HepG2 (cell line): ENCODE measurements at regions not wholly inside any gene's neighbourhood (a gene's known extent, or its start where the extent isn't known, plus 50 kb on each side); places are given as distances from the start of the nearest gene placed in this dataset.

Experiments
- ATAC-seq: fragments of 200-7000 bp; cut with Tn5 transposase; 3 replicates; pipeline ENCODE4 v1.9.1; 2020; ENCODE audit warnings: mild to moderate bottlenecking, moderate library complexity
- BruUV-seq: library from RNA; stranded (reverse); fragments of 400-500 nt; replicated peaks from 2 replicates; lab custom pipeline; 2021; lab: Mats Ljungman, UMichigan
- CTCF ChIA-PET: fragments of 300-600 bp; formaldehyde crosslinking; extraction: SDS; loops from one replicate; lab custom pipeline; 2021; ENCODE audit warnings: low total read pairs, inconsistent platforms, low intra/inter-chr PET ratio; lab: Yijun Ruan, JAX
- POLR2A ChIA-PET: fragments of 350-600 bp; sonication (Branson Sonifier 250); formaldehyde crosslinking; loops from one replicate; lab custom pipeline; 2020; ENCODE audit warnings: antibody characterized with exemption, inconsistent platforms; lab: Yijun Ruan, JAX
- DNase-seq: peaks from one replicate; pipeline ENCODE4 v3.0.0-alpha.2; 2015; ENCODE audit warnings: low spot score
- FAIRE-seq: peaks from 3 replicates; lab custom pipeline; 2011; peaks lifted over from hg19 to GRCh38; lab: Jason Lieb, UNC
- H2AFZ ChIP-seq: one replicate; pipeline ENCODE4 v1.6.1; 2011; ENCODE audit warnings: low read length, inconsistent platforms
- H3K27ac ChIP-seq: fragments of 300-600 bp; 3 replicates; pipeline ENCODE4 v1.8.0; 2011; ENCODE audit warnings: mixed run types, mild to moderate bottlenecking, mixed read lengths, low read length, inconsistent platforms; ENCODE audit not compliant: insufficient read depth; ENCODE audit errors: extremely low read length
- H3K27me3 ChIP-seq, 2 experiments: fragments of 200-600 bp in 1 of 2; 2 replicates in 1 of 2; 3 replicates in 1 of 2; pipeline versions ENCODE4 v1.6.0 to v1.8.0; 2011; ENCODE audit warnings: low read length in 2 of 2, mild to moderate bottlenecking in 2 of 2, moderate library complexity in 2 of 2, inconsistent platforms in 1 of 2; ENCODE audit not compliant: insufficient read depth in 2 of 2, control insufficient read depth in 1 of 2
- H3K36me3 ChIP-seq, 2 experiments: fragments of 200-600 bp in 1 of 2; replicated peaks in 1 of 2; 2 replicates in 1 of 2; 3 replicates in 1 of 2; pipeline versions ENCODE4 v1.5.1 to v1.8.0; 2011; ENCODE audit warnings: low read length in 2 of 2, inconsistent platforms in 1 of 2; ENCODE audit not compliant: insufficient read depth in 2 of 2, control insufficient read depth in 1 of 2
- H3K4me1 ChIP-seq: 2 replicates; pipeline ENCODE4 v1.5.1; 2012; ENCODE audit warnings: low read length, inconsistent platforms; ENCODE audit not compliant: insufficient read depth
- H3K4me2 ChIP-seq: 2 replicates; pipeline ENCODE4 v1.6.0; 2011; ENCODE audit warnings: low read depth, low read length, inconsistent platforms
- H3K4me3 ChIP-seq, 3 experiments: fragments of 200-600 bp in 1 of 3; sonication (generic), shearing (Covaris generic) in 1 of 3; replicated peaks in 1 of 3; 2 replicates each; pipeline ENCODE4 v1.5.1; 2011 to 2016; ENCODE audit warnings: low read length in 3 of 3, inconsistent platforms in 2 of 3, low read depth in 2 of 3, mild to moderate bottlenecking in 2 of 3, control low read depth in 1 of 3, mixed read lengths in 1 of 3; ENCODE audit not compliant: insufficient read depth in 1 of 3
- H3K79me2 ChIP-seq: one replicate; pipeline ENCODE4 v1.6.1; 2011; ENCODE audit warnings: low read length, inconsistent platforms; ENCODE audit not compliant: insufficient read depth
- H3K9ac ChIP-seq: 2 replicates; pipeline ENCODE4 v1.6.0; 2011; ENCODE audit warnings: mild to moderate bottlenecking, low read depth, low read length, inconsistent platforms; ENCODE audit not compliant: insufficient read depth
- H3K9me3 ChIP-seq: 2 replicates; pipeline ENCODE4 v1.5.1; 2012; ENCODE audit warnings: mild to moderate bottlenecking, low read length
- H4K20me1 ChIP-seq: 2 replicates; pipeline ENCODE4 v1.6.0; 2011; ENCODE audit warnings: inconsistent platforms, mild to moderate bottlenecking, low read length, moderate library complexity; ENCODE audit not compliant: insufficient read depth
- CENPT ChIP-seq: sonication (generic); formaldehyde crosslinking; IDR thresholded peaks from 2 replicates; pipeline ENCODE4 v1.8.0; 2022; ENCODE audit warnings: low read depth, mild to moderate bottlenecking, moderate library complexity, missing genetic modification reagents
- MLLT10 ChIP-seq: sonication (generic); formaldehyde crosslinking; IDR thresholded peaks from 2 replicates; pipeline ENCODE4 v1.4.0; 2020; ENCODE audit warnings: missing genetic modification reagents
- NFRKB ChIP-seq: fragments of 450-650 bp; IDR thresholded peaks from 2 replicates; pipeline ENCODE4 v1.6.1; 2017
- PITX1 ChIP-seq: sonication (generic); formaldehyde crosslinking; IDR thresholded peaks from 2 replicates; pipeline ENCODE4 v1.5.1; 2020; ENCODE audit warnings: mild to moderate bottlenecking, missing genetic modification reagents
- PRPF4 ChIP-seq: fragments of 200-400 bp; formaldehyde crosslinking; IDR thresholded peaks from 2 replicates; pipeline ENCODE4 v1.6.1; 2016; ENCODE audit warnings: low read length, low read depth; ENCODE audit not compliant: poor library complexity, severe bottlenecking
- REPIN1 ChIP-seq: sonication (generic); formaldehyde crosslinking; IDR thresholded peaks from 2 replicates; pipeline ENCODE4 v1.8.0; 2022; ENCODE audit warnings: missing genetic modification reagents, low read depth, mild to moderate bottlenecking, borderline replicate concordance
- RFX3 ChIP-seq: IDR thresholded peaks from 2 replicates; pipeline ENCODE4 v1.6.1; 2016; ENCODE audit warnings: missing biosample characterization, missing genetic modification reagents
- SIX1 ChIP-seq: sonication (generic); formaldehyde crosslinking; IDR thresholded peaks from 2 replicates; pipeline ENCODE4 v1.4.0; 2020; ENCODE audit warnings: missing genetic modification reagents, borderline replicate concordance
- SMC3 ChIP-seq: IDR thresholded peaks from 2 replicates; pipeline ENCODE4 v1.6.1; 2011; ENCODE audit warnings: low read length, improper control_type of control experiment
- ZNF33B ChIP-seq: sonication (generic); formaldehyde crosslinking; IDR thresholded peaks from 2 replicates; pipeline ENCODE4 v1.5.1; 2020; ENCODE audit warnings: mild to moderate bottlenecking, missing genetic modification reagents
- ZNF567 ChIP-seq: sonication (generic); formaldehyde crosslinking; IDR thresholded peaks from 2 replicates; pipeline ENCODE4 v1.8.1; 2023; ENCODE audit warnings: mild to moderate bottlenecking, missing genetic modification reagents, borderline replicate concordance
- ZNF83 ChIP-seq: sonication (generic); formaldehyde crosslinking; IDR thresholded peaks from 2 replicates; pipeline ENCODE4 v1.4.0; 2020; ENCODE audit warnings: missing genetic modification reagents, mild to moderate bottlenecking, borderline replicate concordance
- WGBS: methylation state at CpG from one replicate; pipeline ENCODE4 v1.1.6; 2017; ENCODE audit warnings: low lambda C conversion rate; 5-methylcytosine and 5-hydroxymethylcytosine counted together
- in situ Hi-C: cut with HindIII; loops from 2 replicates; pipeline ENCODE4 v1.10.0; 2017; ENCODE audit warnings: low pct_unique_long_range_greater_than_20kb; ENCODE audit not compliant: extremely low pct_ligation_motif_present
- intact Hi-C: fragments of 100-400 bp; cut with micrococcal nuclease; formaldehyde crosslinking; loops from one replicate; pipeline ENCODE4 v1.10.0; 2022; ENCODE audit not compliant: unreplicated experiment
- TF ChIP-seq, protein P1 (sequence below): sonication (generic); formaldehyde crosslinking; IDR thresholded peaks from 2 replicates; pipeline ENCODE4 v1.5.1; 2020; ENCODE audit warnings: mild to moderate bottlenecking, missing genetic modification reagents, moderate library complexity

DNA sequence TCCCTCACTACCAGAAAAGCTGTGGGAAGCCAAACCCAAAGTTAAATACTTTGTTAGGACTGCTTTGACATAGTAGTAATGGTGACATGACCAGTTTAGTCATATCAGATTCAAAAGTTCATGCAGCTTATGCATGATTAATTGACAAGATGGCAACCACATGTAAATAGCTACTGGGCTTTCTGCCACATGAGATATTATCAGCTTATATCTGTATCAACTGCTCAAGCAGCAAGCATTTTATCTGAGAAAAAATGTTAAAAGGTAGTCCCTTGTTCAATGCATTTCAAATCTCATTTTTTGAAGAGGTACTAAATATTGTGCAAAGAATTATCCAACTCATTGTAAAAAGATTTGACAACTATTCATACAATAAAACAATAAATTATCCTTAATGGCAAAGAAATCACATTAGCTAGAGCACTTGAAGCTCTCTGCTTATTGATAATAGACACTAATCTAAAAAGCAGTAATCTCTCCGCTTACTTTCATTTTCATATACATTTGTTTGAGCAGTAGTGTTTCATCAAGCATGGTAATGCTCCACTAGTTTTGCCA, 993.6 kb upstream of the NXPH2 start:
- no peaks in the 10 kb centered on the region for H4K20me1 ChIP-seq
- H3K4me2 ChIP-seq, result no peak overlapping the region
- no peak overlapping the region for H2AFZ ChIP-seq
- no peaks in the 10 kb centered on the region for H3K36me3 ChIP-seq
- DNase-seq (no peak), ATAC-seq (no peak), FAIRE-seq (no peak)
- intact Hi-C loops, result no loop called here
- no peaks in the 10 kb centered on the region for H3K4me1 ChIP-seq
- CTCF ChIA-PET, result no interaction called here
- no TSS peak for BruUV-seq
- no peak overlapping the region for H3K4me3 ChIP-seq
- 58% methylated on average over 1 of the region's 1 CpG for WGBS
- POLR2A ChIA-PET, result no interaction called here
- H3K27ac ChIP-seq, result no peak overlapping the region
- TF ChIP-seq SMC3 (no peak), NFRKB (no peak), CENPT (CRISPR knock-in tag) (no peak), REPIN1 (no peak), PITX1 (CRISPR knock-in tag) (no peak), RFX3 (CRISPR knock-in tag) (no peak), PRPF4 (no peak), SIX1 (CRISPR knock-in tag) (no peak), MLLT10 (CRISPR knock-in tag) (no peak), ZNF567 (CRISPR knock-in tag) (no peak), ZNF33B (no peak), ZNF83 (no peak)
- TF ChIP-seq, protein P1, sequence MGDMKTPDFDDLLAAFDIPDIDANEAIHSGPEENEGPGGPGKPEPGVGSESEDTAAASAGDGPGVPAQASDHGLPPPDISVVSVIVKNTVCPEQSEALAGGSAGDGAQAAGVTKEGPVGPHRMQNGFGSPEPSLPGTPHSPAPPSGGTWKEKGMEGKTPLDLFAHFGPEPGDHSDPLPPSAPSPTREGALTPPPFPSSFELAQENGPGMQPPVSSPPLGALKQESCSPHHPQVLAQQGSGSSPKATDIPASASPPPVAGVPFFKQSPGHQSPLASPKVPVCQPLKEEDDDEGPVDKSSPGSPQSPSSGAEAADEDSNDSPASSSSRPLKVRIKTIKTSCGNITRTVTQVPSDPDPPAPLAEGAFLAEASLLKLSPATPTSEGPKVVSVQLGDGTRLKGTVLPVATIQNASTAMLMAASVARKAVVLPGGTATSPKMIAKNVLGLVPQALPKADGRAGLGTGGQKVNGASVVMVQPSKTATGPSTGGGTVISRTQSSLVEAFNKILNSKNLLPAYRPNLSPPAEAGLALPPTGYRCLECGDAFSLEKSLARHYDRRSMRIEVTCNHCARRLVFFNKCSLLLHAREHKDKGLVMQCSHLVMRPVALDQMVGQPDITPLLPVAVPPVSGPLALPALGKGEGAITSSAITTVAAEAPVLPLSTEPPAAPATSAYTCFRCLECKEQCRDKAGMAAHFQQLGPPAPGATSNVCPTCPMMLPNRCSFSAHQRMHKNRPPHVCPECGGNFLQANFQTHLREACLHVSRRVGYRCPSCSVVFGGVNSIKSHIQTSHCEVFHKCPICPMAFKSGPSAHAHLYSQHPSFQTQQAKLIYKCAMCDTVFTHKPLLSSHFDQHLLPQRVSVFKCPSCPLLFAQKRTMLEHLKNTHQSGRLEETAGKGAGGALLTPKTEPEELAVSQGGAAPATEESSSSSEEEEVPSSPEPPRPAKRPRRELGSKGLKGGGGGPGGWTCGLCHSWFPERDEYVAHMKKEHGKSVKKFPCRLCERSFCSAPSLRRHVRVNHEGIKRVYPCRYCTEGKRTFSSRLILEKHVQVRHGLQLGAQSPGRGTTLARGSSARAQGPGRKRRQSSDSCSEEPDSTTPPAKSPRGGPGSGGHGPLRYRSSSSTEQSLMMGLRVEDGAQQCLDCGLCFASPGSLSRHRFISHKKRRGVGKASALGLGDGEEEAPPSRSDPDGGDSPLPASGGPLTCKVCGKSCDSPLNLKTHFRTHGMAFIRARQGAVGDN (CRISPR knock-in tag), result no peak
- in situ Hi-C loops, result no loop called here
- no peaks in the 10 kb centered on the region for H3K9me3 ChIP-seq
- no peaks in the 10 kb centered on the region for H3K79me2 ChIP-seq
- no peaks in the 10 kb centered on the region for H3K27me3 ChIP-seq
- no peak overlapping the region for H3K9ac ChIP-seq
